CD4-positive, alpha-beta T cell treated with Interleukin-12 subunit alpha and Interleukin-12 subunit beta, for 1 hour (primary cell): ENCODE measurements at regions not wholly inside any gene's neighbourhood (a gene's known extent, or its start where the extent isn't known, plus 50 kb on each side); places are given as distances from the start of the nearest gene placed in this dataset.

Experiments used
- DNase-seq: peaks from one replicate; pipeline ENCODE4 v3.0.0-alpha.2; 2020

DNA sequence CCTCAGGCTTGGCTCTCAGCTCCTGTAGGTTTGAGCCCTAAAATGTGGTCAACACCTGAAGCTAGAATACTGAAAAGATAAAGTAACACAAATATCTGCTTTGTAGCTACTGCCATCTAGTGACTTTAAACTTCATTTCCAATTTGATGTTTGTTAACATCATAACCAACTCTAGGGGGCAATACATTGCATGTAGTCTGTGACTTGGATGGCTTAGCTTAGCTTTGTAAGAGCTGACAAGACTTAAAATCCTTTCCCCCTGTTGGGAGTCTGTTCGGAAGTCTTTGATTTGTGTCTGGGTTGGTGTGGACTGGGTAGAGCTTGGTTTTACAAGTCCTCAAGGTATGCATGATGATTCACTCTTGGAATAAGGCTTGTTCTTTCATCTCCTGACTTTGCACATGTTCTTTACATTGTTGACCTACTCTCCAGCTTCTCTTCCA, 51.7 kb downstream of the SCN11A start:
- DNase-seq = peak; percentile 41

DNA sequence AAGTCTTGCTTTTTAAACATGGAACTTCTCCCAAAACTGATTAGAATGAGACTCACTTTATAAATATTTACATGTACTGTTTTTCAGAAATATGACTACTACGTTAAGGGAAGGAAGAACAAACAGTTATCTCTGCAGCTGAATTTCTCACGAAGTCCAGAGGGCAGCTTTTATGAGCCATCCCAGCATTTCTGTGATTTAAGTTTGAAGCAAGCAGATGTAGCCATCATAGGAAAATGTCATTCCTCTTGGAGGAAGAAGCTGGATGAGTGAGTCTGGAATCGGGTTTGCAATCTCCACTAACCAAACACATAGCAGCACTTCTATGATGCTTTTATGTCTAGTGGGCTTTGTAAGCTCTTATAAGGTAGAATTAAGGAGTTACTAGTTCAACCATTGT, 53.7 kb downstream of the SCN11A start:
- DNase-seq = no peak

DNA sequence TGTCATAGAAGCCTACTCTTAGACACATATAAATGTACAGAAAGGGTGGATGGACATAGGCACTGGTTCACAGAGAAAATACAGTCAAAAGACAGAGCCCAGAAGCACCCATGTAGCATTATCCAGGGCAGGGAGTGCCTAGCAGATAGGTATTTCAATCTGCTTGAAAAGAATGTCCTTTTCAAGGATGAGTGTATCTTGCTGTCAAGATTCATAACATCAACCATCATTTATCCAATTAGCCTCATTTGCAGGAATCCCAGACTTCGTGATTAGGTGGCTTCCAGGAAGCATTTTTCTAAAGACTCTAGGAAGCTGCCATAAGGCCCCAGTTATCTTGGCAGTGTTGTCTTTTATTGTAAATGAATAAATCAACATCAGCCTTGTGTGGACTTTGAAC, 55.6 kb downstream of the SCN11A start:
- DNase-seq = no peak

DNA sequence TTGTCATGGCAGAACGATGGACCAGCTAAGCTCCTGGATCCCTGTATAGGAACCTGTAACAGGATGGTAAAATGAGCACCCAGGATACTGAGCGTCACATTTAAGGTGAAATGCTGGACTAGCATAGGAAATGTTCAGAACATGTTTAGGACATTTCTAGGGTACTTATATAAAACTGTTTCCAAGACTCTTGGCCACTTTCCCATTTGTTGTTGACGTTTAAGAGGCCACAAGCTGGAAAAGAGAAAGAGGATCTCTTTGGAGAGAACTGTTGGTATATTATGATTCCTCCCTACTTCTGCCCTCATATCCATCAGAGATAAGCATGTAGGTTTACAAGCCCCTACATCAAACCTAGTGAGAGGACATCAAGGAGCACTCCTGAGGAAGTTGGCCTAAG, 57.5 kb downstream of the SCN11A start:
- no peak for DNase-seq

DNA sequence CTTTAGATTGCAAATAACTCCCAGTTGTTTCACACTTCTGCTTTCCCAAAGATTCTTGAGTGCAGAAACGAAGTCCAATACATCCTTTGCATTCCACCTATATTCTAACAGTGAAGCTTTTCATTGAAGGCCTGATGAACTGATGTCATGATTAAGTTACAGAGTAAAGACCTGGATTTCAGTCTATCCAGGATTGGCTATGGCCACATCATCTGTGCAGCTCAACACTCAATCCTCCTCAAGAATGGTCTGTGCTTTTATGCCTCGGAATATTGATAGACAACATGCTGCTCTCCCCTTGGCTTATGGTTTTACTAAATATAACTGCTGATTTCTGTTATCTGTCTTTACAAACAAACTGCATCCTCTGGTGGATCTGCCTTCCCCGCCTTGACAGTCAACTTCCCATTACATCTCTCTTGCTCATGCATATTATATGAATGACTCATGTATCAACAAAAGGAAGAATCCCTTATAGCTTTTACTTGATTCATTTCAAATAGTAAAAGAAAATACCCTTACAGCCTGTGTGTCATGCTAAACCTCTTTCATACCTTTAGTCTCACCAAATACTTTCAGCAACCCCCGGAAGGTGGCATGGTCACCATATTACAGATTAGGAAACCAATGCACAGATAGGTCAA, 59.5 kb downstream of the SCN11A start:
- DNase-seq = no peak

DNA sequence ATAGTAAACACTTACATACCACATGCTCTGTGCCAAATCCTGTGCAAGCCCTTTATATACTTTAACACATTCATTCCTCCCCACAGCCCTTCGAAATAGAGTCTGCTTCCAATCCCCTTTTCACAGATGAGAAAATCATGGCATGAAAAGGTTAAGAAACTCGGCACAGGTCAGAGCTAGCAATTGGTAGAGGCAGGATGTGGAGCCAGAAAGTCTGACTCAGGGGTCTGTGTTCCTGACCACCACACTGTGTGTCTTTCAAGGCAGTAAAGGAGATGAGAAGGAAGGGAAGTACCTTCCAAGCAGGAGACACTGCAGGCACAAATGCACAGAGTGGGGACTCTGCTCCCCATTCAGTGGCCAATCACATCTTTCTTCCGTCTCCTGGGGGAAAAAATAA, 61.1 kb downstream of the SCN11A start:
- DNase-seq = no peak

DNA sequence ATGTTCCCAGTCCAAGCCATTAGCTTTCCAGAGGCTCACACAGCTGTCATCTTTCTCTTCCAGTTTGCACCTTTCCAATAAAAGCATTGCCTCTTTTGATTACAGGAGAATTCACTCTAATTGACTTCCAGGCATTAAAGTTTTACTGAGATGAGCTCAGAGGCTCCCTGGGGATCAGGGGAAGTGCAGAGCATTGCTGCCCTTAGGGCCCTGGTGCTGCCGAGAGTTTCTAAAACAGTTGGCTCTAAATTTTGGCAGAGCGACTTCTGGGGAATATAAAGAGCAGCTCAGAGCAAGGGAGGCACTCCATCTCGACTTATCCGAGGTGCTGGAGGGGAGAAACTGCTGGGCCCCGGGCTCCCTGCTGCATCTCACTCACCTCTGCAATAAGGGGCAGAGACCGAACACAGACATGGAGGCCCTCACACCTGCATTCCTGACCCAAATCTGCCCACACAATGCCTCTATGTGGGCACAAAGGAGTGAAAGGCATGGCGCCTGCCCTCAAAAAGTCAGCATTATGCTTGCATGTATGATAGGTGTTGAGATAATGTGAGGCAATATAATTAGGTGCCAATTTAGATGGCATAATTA, 61.7 kb downstream of the SCN11A start:
- no peak for DNase-seq

DNA sequence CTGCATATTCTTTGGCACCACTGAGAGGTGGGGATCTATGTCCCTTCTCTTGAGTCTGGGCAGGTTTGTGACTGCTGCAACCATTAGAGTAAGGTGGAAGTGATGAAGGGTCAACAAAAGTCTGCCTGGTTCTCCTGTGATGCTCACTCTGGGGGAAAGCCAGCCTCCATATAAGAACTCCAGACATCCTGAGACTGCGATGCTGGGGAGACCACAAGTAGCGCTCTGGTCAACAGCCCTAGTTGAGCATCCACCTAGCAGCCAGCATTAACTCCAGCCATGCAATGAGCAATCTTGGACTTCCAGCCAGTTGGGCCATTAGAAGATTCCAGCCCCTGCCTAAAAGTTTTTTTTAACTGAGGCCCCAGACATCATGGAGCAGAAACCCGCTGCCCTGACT, 62.8 kb downstream of the SCN11A start:
- no peak for DNase-seq

DNA sequence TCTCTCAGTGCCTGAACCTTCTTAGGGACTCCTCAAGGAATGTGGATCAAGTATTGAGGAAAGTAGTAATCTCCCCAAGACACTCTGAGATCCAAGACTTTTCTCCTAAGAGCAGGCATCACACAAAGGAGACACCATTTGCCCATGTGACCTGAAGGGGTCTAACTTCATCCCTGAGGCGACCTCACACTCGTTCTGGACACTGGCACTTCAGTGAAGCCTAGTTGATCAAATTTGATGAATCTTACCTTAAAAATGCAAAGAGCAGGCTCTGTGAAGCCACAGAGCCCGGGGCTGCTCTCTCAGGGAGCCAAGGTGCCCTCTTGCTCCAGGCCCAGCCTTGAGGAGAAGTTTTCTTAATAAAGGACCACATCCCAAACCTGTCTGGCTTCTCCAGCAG, 64.3 kb downstream of the SCN11A start:
- no peak for DNase-seq

DNA sequence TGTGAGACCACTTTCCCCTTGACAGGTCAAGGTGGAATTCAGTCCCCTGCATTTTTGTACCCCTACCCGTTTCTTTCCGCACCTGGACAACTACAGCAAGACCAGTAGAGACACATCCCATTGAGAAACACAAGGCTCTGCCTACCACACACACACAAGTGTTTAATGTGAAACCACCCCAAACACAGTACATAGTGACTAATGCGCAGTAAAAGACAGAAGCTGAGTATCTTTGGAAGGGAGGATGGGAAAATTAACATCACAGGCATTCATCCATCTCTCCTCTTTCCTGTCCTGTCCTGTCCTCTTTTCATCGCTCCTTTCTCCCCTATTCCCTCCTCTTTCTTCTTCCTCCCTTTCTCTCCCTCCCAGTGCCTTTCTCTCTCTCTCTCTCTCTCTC, 64.8 kb downstream of the SCN11A start:
- DNase-seq = no peak

DNA sequence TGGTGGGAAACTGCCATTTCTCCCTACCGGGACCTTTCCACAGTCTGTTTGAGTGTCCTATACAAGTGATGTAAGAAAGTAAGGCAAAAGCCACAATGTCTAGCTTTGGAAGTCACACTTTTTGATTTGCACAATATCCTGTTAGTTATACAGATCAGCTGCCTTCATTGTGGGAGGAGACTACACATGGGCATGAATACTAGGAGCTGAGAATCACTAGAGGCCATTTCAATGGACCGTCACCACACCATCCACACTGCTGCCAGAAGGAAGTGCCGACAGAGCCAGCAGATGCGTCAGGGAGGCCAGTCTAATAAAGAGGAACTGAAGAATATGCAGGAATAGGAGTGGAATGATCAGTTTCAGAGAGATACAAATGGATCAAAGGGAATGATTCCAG, 65.8 kb downstream of the SCN11A start:
- DNase-seq = no peak

DNA sequence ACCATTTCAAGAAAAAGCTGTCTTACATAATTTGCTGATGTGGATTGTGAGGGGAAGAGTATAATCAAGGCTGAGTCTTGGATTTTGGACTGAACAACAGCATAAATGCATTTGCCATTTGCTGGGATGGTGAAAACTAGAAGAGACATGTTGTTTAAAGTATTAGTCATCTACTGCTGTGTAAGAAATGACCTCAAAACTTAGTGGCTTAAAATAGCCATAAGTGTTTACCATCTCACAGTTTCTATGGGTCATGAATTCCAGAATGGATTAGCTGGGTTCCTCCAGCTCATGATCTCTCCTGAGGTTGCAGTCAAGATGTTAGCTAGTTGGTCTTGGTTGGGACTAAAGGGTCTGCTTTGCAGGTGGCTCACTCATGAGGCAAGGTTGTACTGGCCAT, 66.2 kb downstream of the SCN11A start:
- no peak for DNase-seq

DNA sequence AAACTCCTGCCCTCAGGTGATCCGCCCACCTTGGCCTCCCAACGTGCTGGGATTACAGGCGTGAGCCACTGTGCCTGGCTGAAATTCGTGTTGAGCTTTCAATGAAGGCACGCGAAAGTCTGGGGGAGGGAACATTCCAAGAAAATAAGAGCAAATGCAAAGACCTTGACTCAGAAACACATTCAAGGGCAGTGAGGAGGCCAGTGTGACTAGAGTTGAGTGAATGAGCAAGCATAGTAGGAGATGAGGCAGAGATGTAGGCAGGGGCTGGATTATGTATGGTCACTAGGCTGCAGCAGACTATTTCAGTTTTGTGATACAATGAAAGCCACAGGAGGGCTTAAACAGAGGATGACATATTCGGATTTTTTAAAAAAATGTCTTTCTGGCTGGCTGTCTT, 67.0 kb downstream of the SCN11A start:
- DNase-seq = no peak

DNA sequence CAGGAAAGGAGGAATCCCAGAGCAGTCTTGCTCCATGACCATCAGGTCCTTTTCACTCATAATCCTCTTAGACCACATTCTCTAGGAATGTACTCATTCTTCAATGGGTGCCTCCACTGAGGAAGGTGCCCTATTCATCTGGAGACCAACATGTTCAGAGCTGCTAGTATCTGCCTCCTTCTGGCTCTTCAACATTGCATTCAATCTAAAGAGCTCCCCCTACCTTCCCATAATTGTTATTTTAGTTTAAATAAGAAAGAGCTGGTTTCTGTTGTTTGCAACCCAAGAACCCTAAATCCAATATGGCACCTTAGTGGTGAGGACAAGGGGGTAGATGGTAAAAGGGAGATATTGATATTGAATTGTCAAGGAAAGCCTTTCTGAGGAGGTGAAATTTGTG, 67.6 kb downstream of the SCN11A start:
- DNase-seq = no peak

DNA sequence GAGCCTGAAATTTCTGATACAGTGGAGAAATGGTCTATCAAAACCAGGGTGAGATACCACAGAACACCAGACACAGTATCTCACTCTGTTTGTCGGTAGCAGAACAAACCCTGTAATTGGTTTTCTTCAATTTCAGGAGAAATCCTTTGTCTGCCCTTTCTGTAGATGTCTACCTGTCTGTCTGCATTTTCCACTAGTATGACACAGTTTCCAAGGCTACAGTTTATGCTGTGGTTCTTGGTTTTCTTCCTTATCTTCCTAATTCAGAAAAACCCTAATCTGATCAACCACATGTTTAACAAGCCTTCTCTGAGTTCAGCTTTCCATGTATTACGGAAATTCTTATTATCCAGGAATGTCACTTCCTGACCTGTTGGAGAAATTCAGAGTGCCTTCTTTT, 70.8 kb downstream of the SCN11A start:
- no peak for DNase-seq

DNA sequence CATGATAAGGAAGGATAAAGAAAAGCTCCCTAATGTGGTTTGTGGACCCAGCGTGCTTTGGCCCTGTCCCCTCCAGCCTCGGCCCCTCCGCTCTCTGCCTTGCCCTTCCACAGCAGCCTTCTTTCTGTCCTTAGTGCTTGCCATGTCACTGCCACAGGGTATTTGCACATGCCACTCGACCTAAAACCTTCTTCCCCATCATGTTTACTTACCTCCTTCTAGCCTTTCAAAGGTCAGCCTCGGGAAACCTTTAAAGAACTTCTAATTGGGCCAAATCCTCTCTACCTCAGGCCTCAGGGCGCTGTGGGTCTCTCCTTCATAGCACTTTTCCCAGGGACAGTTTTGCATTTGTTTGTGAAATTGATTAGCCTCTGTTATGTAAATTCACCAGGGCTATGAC, 73.0 kb downstream of the SCN11A start:
- no peak for DNase-seq

DNA sequence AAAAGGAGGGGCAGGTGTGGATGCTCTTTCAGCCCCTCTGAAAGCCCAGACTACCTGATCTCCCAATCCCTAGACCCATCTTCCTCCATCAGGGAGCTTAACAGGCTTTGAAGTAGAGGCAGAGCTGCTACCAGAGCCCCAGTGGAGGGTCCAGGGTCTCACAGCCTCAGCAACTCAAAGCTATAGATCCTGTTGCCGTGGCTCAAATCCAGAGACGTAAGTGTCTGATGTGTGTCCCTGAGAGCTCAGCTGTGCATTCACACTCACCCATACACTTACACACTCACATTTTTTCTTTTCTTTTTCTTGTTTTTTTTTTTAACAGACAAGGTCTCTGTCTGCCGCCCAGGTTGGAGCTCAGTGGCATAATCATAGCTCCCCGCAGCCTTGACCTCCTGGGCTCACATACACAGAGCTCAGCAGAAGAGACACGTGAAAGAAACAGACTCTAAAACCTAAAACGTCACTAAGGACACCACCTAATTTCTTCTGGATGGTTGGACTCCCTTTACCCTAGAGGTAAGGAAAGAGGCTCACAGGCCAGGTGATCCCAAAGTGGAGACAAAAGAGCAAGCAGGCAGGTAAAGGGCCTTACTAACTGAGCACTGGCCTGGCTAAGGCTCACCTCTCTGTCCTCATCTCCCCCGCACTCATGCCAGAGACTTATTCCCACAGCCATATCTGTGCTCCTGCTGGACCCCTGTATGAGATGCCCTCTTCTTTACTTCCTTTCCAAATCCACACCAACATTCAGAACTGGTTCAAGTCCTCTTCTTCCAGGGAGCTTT, 80.7 kb downstream of the SCN11A start:
- DNase-seq = no peak

DNA sequence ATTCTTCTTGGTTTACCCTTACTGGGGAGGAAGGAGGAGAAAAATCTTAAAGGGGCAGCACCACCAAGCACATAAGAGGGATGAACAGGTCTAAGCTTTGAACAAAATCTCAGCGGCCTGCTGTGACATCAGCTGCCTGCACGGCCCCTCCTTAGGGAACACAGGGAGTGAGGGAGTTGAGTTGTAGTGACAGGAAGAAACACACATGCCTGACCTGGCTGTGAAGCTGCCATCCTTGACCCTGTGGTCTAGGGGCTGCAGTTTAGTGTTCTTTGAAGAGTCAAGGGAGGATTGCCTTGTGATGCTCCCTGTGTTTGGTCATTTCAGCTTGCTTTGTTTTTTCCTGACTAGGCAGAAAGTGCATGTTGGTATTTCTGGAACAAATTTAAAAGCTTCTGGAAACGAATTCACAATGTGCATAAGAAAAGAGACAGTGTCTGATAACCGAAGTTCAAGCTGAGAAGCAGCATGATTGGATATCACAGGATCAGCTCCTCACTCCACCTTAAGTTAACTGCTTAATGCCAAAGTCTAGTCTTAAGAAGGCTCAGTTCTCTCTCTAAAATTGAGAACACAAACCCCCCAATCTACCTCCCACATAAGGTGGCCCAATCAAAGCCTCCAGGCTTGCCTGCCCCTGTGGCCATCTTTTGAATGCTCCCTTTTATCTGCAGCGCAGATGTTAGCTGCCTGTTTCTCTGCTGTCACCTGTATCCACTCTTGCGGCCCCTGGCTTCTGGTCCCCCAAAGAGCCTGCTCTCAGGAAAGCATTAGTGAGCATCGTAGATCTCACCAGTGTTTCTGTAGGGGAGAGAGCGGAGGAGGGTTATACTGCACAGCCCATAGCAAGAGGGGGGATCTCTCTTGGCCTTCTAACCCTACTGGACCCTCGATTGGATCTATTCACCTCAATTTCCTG, 82.2 kb downstream of the SCN11A start:
- DNase-seq = no peak

DNA sequence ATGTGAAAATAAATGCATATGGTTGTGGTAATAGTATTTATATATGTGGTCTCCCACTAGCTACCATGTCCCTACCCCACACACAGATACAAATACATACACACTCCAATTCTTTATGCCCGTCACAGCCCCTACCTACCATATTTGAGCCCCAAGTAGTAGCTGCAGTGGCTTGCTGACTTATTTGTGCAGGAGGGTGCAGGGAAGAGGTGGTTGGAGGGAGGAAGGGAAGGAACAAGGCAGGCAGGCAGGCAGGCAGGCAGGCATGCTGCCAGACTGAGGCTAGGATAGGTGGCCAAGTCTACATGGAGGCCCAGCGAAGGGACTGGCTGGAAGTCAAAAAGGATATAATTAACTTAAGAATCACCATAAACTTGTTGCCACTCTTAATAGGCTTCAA, 82.9 kb downstream of the SCN11A start:
- DNase-seq = no peak

DNA sequence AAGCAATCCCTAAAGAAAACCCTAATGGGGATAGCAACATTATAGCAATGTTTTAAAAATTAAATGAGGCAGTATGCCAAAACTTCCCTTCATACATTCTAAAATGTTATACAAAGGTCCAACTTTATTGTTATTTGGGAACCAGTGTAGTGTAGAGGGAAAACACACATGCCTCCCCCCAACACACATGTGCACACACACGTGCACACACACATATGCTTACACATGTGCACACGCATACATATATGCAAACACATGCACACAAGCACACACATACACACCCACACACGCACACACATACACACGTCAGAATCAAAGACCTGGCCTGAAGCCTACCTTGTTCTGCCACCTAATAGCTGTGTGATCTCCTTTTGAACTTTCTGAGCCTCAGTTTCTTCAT, 83.3 kb downstream of the SCN11A start:
- no peak for DNase-seq

DNA sequence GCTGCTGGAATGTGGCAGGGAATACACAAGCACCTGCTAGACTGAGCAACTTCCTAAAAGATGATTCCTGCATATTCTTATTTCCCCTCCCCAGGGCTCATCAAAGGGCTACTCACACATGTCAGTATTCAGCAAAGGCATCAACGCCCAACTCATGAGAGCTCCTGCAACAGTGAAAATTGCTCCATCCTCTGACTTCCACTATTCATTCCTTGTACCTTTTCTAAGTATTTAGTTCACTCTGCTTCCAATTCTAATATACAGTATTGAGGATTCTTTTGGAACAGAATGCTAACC, 84.1 kb downstream of the SCN11A start:
- DNase-seq = no peak

DNA sequence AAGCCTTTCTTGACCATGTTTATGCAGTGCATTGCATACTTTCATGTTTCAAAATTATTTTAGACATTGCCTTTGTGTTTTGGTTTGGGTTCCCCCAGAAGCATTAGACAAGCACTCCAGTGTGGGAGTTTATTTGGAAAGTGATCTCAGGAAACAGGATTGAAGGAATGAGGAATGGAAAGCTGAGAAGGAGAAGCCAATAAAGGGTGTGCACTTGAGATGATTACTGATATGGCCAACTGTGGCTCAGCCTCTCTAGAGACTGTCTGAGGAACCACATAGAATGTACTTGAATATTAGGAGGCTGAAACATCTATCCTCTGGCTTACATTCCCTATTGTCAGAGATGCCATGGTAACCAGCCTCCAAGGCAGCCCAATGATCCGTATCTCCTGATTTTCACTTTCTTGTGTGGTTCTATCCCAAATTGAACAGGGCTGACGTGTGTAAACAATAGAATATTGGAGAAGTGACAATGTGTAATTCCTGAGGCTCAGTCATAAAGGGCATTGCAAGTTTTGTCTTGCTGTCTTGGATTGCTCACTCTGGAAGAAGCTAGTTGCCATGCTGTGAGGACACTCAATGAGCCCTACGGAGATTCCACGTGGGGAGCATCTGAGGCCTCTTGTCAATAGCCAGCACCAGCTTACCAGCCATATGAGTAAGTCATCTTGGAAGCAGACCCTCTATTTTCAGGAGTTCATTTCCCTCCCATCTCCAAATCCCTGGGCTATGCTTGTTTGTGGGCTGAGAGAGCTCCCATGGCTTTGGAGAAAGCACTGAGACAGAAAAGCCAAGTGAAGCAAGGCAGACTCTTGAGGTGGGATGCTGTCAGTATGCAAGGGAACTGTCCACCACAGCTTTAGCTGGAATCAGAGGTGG, 84.7 kb downstream of the SCN11A start:
- DNase-seq = no peak

DNA sequence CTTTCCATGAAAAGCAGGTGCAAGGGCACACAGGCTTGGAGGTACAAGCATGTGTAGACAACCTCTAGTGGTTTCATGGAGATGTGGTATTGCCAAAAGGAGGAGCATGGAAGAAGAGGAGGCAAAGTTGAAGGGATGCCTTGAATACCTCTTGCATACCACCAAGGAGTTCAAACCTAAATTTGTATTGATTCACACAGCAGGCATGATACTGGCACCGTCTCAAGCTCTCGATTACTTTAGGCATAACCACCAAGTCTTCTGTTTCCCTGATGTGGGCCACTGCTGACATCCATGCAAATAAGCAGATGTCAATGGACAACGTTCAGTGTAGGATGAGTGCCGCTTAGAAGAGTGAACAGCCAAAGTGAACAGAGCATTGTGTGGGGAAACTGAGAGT, 87.1 kb downstream of the SCN11A start:
- no peak for DNase-seq
